ENCODE measurements at regions not wholly inside any gene's neighbourhood (a gene's known extent, or its start where the extent isn't known, plus 50 kb on each side); places are given as distances from the start of the nearest gene placed in this dataset.

DNA sequence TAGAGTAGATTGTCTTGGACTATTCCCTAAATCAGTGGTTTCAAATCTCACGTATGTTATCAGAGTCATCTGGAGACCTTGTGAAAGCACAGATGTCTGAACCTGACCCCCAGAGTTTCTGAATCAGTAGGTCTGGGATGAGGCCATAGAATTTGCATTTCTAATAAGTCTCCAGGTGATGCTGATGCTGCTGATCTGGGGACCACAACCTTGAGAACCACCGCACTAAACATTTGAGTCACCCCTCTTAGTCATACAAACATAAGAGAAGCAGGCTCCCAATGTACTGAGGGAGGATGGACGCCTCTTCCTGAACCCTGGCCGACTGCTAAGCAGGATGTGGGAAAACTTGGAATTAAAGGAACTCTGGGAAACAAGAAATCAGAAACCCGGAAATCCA, 187.8 kb upstream of the PRDM1 start:
- Histone ChIP-seq H3K9me3 (ENCODE audit: control insufficient read depth, insufficient read depth, low read length) (no peaks in the 10 kb centered on the region), H3K4me2 (ENCODE audit: low read length) (no peak overlapping the region), H3K79me2 (ENCODE audit: control insufficient read depth, low read length) (no peaks in the 10 kb centered on the region), H3K36me3 (ENCODE audit: control insufficient read depth, low read length) (no peaks in the 10 kb centered on the region), H4K20me1 (ENCODE audit: control insufficient read depth, insufficient read depth, low read depth, low read length) (no peaks in the 10 kb centered on the region), H3K27me3 (ENCODE audit: control insufficient read depth, low read length) (0 out of 2 replicates have a peak, but pooled peaks cover 2% of the 10 kb centered on the region), H3F3A (ENCODE audit: control insufficient read depth, insufficient read depth) (no peaks in the 10 kb centered on the region), H3K4me3 (ENCODE audit: low read length) (no peak overlapping the region), H3K9me2 (replicated peaks; ENCODE audit: control insufficient read depth, low read length) (no peaks in the 10 kb centered on the region), H3K4me1 (ENCODE audit: control insufficient read depth, low read length) (no peaks in the 10 kb centered on the region), H3K27ac (ENCODE audit: low read depth, low read length) (no peak overlapping the region)
- TF ChIP-seq EZH2phosphoT487 (IDR thresholded peaks at IDR 0.05; ENCODE audit: borderline replicate concordance, low read length): no peak

DNA sequence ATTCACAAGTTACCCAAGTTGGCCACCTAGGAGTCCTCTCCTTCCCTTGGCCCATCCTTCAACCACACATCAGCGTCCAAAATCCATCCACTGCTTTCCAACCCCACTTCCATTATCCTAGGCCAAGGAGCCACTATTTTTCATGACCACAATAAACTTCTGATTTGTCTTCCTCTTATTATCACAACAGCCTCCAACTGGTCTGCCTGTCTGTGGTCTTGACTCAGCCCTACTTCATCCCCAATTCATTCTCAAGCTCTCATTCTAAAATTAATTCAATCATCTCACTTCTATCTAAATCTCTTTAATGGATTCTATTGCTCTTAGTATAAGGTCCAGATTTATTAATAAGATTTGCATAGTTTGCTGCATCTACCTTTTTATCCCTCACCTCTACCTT, 189.0 kb upstream of the PRDM1 start:
- Histone ChIP-seq H3K27me3 (ENCODE audit: control insufficient read depth, low read length) (0 out of 2 replicates have a peak, but pooled peaks cover 2% of the 10 kb centered on the region), H3F3A (ENCODE audit: control insufficient read depth, insufficient read depth) (no peaks in the 10 kb centered on the region), H3K9me3 (ENCODE audit: control insufficient read depth, insufficient read depth, low read length) (no peaks in the 10 kb centered on the region), H3K9me2 (replicated peaks; ENCODE audit: control insufficient read depth, low read length) (no peaks in the 10 kb centered on the region), H3K4me1 (ENCODE audit: control insufficient read depth, low read length) (no peaks in the 10 kb centered on the region), H3K36me3 (ENCODE audit: control insufficient read depth, low read length) (no peaks in the 10 kb centered on the region), H3K4me2 (ENCODE audit: low read length) (no peak overlapping the region), H3K79me2 (ENCODE audit: control insufficient read depth, low read length) (no peaks in the 10 kb centered on the region), H3K4me3 (ENCODE audit: low read length) (no peak overlapping the region), H4K20me1 (ENCODE audit: control insufficient read depth, insufficient read depth, low read depth, low read length) (no peaks in the 10 kb centered on the region), H3K27ac (ENCODE audit: low read depth, low read length) (no peak overlapping the region)
- TF ChIP-seq, protein P1, sequence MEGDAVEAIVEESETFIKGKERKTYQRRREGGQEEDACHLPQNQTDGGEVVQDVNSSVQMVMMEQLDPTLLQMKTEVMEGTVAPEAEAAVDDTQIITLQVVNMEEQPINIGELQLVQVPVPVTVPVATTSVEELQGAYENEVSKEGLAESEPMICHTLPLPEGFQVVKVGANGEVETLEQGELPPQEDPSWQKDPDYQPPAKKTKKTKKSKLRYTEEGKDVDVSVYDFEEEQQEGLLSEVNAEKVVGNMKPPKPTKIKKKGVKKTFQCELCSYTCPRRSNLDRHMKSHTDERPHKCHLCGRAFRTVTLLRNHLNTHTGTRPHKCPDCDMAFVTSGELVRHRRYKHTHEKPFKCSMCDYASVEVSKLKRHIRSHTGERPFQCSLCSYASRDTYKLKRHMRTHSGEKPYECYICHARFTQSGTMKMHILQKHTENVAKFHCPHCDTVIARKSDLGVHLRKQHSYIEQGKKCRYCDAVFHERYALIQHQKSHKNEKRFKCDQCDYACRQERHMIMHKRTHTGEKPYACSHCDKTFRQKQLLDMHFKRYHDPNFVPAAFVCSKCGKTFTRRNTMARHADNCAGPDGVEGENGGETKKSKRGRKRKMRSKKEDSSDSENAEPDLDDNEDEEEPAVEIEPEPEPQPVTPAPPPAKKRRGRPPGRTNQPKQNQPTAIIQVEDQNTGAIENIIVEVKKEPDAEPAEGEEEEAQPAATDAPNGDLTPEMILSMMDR (IDR thresholded peaks at IDR 0.05; ENCODE audit: low read depth, low read length, poor library complexity, severe bottlenecking): no peak
- no peak for TF ChIP-seq EZH2phosphoT487 (IDR thresholded peaks at IDR 0.05; ENCODE audit: borderline replicate concordance, low read length)

DNA sequence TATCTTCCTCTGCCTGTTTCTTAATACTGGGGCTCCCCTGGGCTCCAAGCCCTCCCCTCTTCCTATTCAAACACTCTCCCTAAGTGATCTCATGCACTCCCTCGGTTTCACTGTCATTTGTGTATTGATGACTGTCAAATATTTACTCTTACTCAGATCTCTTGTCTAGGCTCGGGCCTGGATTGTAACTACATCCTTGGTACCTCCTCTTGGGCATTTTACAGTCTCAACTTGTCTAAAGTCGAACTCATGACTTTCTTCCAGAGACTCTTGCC, 189.4 kb upstream of the PRDM1 start:
- Histone ChIP-seq H3F3A (ENCODE audit: control insufficient read depth, insufficient read depth) (no peaks in the 10 kb centered on the region), H3K9me3 (ENCODE audit: control insufficient read depth, insufficient read depth, low read length) (no peaks in the 10 kb centered on the region), H4K20me1 (ENCODE audit: control insufficient read depth, insufficient read depth, low read depth, low read length) (no peaks in the 10 kb centered on the region), H3K36me3 (ENCODE audit: control insufficient read depth, low read length) (no peaks in the 10 kb centered on the region), H3K4me2 (ENCODE audit: low read length) (no peak overlapping the region), H3K4me1 (ENCODE audit: control insufficient read depth, low read length) (no peaks in the 10 kb centered on the region), H3K4me3 (ENCODE audit: low read length) (no peak overlapping the region), H3K27me3 (ENCODE audit: control insufficient read depth, low read length) (0 out of 2 replicates have a peak, but pooled peaks cover 2% of the 10 kb centered on the region), H3K79me2 (ENCODE audit: control insufficient read depth, low read length) (no peaks in the 10 kb centered on the region), H3K27ac (ENCODE audit: low read depth, low read length) (no peak overlapping the region), H3K9me2 (replicated peaks; ENCODE audit: control insufficient read depth, low read length) (no peaks in the 10 kb centered on the region)
- TF ChIP-seq, protein P1 (IDR thresholded peaks at IDR 0.05; ENCODE audit: low read depth, low read length, poor library complexity, severe bottlenecking): no peak
- TF ChIP-seq EZH2phosphoT487 (IDR thresholded peaks at IDR 0.05; ENCODE audit: borderline replicate concordance, low read length): no peak

DNA sequence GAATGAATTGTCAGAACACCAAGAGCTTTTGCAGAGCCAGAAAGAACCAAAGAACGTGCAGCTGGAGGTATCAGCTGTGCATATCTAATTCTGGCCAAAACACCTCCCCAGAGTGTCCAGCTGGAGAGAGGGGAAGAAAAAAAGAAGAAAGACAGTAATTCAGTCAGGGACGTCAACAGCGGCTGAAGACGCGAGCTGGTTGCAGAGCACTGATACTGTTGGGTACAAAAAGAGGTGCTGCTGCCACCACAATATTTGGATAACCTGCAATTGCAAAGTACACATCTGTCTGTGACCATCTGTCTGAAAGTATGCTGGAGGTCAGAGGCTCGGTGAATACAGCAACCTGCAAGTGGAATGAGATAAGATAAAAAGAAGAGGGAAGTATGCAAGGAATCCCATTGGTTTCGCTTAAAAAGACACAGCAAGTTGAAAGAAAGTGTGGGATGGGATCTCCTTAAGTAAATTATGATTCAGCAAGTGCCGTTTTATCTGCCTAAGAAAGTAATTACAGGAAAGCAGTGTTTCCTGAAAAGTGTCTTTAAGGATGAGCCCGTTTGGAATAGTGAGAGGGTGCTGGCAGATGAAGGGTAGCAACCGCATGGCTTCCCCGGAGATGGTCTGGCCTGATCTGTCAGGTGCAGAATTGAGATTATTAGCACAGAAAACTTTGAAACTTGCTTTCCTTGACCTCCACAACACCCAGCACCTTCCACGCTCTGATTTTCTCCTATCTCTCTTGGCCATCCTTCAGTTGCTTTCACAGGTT, 189.9 kb upstream of the PRDM1 start:
- H3K79me2 ChIP-seq (ENCODE audit: control insufficient read depth, low read length): no peaks in the 10 kb centered on the region
- H3K9me2 ChIP-seq (replicated peaks; ENCODE audit: control insufficient read depth, low read length): no peaks in the 10 kb centered on the region
- no peaks in the 10 kb centered on the region for H4K20me1 ChIP-seq (ENCODE audit: control insufficient read depth, insufficient read depth, low read depth, low read length)
- no peak overlapping the region for H3K4me3 ChIP-seq (ENCODE audit: low read length)
- H3K4me2 ChIP-seq (ENCODE audit: low read length): no peak overlapping the region
- H3K27me3 ChIP-seq (ENCODE audit: control insufficient read depth, low read length): 0 out of 2 replicates have a peak, but pooled peaks cover 2% of the 10 kb centered on the region
- no peaks in the 10 kb centered on the region for H3K4me1 ChIP-seq (ENCODE audit: control insufficient read depth, low read length)
- no peaks in the 10 kb centered on the region for H3F3A ChIP-seq (ENCODE audit: control insufficient read depth, insufficient read depth)
- H3K36me3 ChIP-seq (ENCODE audit: control insufficient read depth, low read length): no peaks in the 10 kb centered on the region
- H3K9me3 ChIP-seq (ENCODE audit: control insufficient read depth, insufficient read depth, low read length): no peaks in the 10 kb centered on the region
- H3K27ac ChIP-seq (ENCODE audit: low read depth, low read length): no peak overlapping the region
- TF ChIP-seq EZH2phosphoT487 (IDR thresholded peaks at IDR 0.05; ENCODE audit: borderline replicate concordance, low read length): no peak
- TF ChIP-seq, protein P1 (IDR thresholded peaks at IDR 0.05; ENCODE audit: low read depth, low read length, poor library complexity, severe bottlenecking): no peak

All from DOHH2 (cell line).